Gastrocnemius medialis (tissue), 4 donors: ENCODE measurements at regions not wholly inside any gene's neighbourhood (a gene's known extent, or its start where the extent isn't known, plus 50 kb on each side); places are given as distances from the start of the nearest gene placed in this dataset.

Source experiments
- POLR2A ChIP-seq, 2 donors: fragments of 450-650 bp; IDR thresholded peaks; one replicate each; pipeline ENCODE4 v1.6.1; 2017; ENCODE audit warnings: antibody characterized with exemption in 2 of 2, mild to moderate bottlenecking in 2 of 2, moderate library complexity in 2 of 2
- TF ChIP-seq, protein P1 (sequence below), 5 experiments: fragments of 450-650 bp in 3 of 5; fragments of 200-600 bp in 2 of 5; sonication (generic) in 2 of 5; IDR thresholded peaks in 4 of 5; conservative IDR thresholded peaks in 1 of 5; 1 replicate in 4 of 5; 2 replicates in 1 of 5; pipeline ENCODE4 v1.5.1; 2016 to 2019; ENCODE audit warnings: antibody characterized with exemption in 5 of 5, mild to moderate bottlenecking in 3 of 5, moderate library complexity in 3 of 5

DNA sequence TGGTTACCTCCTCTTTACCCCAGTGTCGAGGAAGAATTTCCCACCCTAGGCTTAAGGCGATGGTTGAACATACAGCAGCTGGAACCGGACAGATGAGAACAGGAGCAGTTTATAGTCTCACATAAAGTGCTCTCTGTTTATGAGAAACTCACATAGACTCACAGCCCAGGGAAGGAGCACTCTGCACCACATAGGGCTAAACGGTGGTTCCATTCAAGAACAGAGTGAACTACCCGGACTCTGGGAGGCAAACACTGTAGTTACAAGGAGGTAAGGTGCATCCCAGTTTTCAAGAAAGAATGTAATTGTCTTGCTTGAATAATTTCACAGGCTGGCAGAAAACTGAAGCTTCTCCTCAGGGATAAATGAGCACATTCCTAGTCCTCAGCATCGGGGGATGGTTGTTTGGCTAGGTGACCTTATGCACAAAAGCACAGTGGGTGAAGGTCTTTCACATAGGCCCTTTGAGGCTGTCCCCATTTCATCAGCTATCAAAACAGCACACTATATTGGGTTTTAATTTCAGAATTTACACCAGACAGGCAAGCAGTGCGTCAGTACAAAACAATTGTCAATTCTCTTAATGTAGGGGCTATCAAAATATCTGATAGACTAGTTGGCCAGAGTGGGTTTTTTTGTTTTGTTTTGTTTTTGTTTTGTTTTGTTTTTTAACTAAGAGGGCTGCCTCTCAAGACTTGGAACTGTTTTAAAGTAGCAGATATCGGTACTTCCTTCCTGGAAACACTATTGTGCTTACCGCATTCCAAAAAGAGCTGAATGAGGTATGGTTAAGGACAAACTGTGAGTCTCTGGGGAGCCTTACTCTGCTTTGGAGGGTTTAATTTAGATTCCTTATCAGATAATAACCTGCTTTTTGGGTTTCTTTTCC is 918.1 kb upstream of the CDH8 start:
- TF ChIP-seq, protein P1, sequence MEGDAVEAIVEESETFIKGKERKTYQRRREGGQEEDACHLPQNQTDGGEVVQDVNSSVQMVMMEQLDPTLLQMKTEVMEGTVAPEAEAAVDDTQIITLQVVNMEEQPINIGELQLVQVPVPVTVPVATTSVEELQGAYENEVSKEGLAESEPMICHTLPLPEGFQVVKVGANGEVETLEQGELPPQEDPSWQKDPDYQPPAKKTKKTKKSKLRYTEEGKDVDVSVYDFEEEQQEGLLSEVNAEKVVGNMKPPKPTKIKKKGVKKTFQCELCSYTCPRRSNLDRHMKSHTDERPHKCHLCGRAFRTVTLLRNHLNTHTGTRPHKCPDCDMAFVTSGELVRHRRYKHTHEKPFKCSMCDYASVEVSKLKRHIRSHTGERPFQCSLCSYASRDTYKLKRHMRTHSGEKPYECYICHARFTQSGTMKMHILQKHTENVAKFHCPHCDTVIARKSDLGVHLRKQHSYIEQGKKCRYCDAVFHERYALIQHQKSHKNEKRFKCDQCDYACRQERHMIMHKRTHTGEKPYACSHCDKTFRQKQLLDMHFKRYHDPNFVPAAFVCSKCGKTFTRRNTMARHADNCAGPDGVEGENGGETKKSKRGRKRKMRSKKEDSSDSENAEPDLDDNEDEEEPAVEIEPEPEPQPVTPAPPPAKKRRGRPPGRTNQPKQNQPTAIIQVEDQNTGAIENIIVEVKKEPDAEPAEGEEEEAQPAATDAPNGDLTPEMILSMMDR (IDR thresholded peaks at IDR 0.05 in 4 of 5, conservative IDR thresholded peaks at IDR 0.05 in 1 of 5) = no peak
- TF ChIP-seq POLR2A (IDR thresholded peaks at IDR 0.05) = no peak
